Fibroblast of lung (primary cell): ENCODE measurements at regions not wholly inside any gene's neighbourhood (a gene's known extent, or its start where the extent isn't known, plus 50 kb on each side); places are given as distances from the start of the nearest gene placed in this dataset.

Experiments used
- EZH2 ChIP-seq: IDR thresholded peaks from 2 replicates; pipeline ENCODE4 v1.5.1; 2012; ENCODE audit warnings: low read length, control low read depth, mild to moderate bottlenecking; ENCODE audit errors: missing control alignments
- TF ChIP-seq, protein P1 (sequence below), 2 donors: IDR thresholded peaks in 1 of 2; conservative IDR thresholded peaks in 1 of 2; 1 replicate in 1 of 2; 2 replicates in 1 of 2; pipeline ENCODE4 v1.5.1; 2011 to 2012; ENCODE audit warnings: low read length in 2 of 2, control low read depth in 1 of 2, inconsistent platforms in 1 of 2, low read depth in 1 of 2, mild to moderate bottlenecking in 1 of 2

DNA sequence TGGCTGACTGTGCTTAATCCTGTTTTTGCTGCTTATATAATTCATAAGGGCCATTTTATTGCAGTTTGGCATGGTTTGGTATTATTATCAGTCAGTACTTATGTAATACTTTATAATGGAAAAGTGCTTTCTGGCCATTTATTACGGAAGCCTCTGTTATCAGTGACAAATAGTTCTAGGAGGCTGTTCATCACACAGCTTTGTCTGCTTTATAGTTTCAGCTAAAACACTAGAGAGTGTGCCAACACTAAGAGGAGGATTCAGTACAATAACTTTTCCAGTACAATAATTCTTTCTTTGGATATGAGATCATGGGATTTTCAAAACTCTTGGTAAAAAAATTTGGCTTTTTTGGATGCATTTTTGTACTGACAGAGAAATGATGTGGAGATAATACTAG lies 102.9 kb upstream of the PTGFR start:
- TF ChIP-seq EZH2, result no peak
- TF ChIP-seq, protein P1, sequence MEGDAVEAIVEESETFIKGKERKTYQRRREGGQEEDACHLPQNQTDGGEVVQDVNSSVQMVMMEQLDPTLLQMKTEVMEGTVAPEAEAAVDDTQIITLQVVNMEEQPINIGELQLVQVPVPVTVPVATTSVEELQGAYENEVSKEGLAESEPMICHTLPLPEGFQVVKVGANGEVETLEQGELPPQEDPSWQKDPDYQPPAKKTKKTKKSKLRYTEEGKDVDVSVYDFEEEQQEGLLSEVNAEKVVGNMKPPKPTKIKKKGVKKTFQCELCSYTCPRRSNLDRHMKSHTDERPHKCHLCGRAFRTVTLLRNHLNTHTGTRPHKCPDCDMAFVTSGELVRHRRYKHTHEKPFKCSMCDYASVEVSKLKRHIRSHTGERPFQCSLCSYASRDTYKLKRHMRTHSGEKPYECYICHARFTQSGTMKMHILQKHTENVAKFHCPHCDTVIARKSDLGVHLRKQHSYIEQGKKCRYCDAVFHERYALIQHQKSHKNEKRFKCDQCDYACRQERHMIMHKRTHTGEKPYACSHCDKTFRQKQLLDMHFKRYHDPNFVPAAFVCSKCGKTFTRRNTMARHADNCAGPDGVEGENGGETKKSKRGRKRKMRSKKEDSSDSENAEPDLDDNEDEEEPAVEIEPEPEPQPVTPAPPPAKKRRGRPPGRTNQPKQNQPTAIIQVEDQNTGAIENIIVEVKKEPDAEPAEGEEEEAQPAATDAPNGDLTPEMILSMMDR (conservative IDR thresholded peaks at IDR 0.05 in 1 of 2, IDR thresholded peaks at IDR 0.05 in 1 of 2; ENCODE audit: low read depth in 1 of 2, low read length in 2 of 2), result no peak
